Fibroblast of skin of abdomen (primary cell): ENCODE measurements at regions not wholly inside any gene's neighbourhood (a gene's known extent, or its start where the extent isn't known, plus 50 kb on each side); places are given as distances from the start of the nearest gene placed in this dataset.
A peak's percentile ranks its signal among the peaks of the same experiment; 100 is the strongest.

Source experiments
- DNase-seq: peaks from one replicate; pipeline ENCODE4 v3.0.0-alpha.2; 2013

DNA sequence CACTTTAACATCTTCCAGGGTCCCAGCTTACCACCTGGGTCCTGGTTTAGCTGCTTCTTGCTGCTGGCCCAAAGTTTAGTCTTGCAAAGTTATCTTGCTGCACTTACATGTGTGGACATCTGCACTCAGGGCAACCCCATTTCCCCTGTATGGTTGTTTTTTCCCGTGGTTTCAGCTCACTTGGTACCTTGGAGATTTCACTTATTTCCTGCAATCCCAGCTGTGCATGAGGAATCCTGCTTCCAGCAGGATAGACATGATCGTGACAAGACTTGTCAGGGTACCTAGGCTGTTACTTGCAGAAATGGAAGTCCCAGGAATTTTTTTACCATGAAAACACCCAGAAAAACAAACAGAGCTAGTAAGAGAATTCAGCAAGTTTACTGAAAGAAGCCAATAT, 95.9 kb upstream of the LEP start:
- no peak for DNase-seq

DNA sequence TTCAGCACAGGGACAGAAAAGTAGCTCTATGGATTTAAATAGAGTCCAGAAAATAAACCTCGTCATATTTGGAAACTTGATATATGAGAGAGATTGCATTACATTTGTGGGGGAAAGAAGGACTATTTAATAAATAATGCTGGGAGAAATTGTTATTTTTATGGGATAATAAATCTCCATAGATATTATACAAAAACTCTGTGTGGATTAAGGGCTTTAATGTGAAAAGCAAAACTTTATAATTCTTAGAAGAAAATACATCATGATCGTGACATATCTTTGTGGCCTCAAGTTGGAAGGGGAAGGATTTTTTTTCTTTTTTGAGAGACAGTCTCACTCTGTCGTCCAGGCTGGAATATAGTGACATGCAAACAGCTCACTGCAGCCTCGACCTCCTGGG, 95.0 kb upstream of the LEP start:
- no peak for DNase-seq

GRCh38 chr7:128148676-128149075, 92.4 kb upstream of the LEP start:
- no peak for DNase-seq

DNA sequence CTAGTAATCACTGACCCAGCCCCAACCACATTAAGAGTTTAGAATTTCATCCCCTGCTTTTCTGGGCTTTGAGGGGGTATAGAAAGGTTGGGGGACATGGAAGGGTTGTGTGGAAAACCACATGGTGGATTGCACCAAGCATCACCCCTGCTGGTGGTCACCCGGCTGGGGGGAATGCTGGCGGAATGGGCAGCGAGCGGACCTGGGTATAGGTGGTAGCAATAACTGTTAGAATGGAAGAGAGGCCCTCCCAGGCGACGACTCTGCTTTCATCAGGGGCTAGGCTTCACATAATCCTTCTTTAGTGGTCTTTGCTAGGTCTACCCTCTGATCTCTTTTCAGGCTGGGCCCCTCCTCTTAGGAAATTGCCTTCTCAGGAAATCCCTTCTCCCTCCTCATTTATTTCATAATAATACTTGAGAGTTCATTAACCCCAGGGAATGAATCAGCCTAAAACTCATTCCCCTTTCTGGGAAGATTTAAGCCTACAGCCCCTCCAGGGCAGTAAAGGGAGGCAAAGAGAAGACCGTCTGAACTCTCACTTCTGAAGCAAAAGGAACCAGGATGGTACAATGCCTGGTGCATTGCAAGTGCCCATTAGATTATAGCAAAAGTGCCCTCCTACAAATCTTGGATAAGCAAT, 90.7 kb upstream of the LEP start:
- no peak for DNase-seq

GRCh38 chr7:128151635-128152034, 89.4 kb upstream of the LEP start:
- no peak for DNase-seq

DNA sequence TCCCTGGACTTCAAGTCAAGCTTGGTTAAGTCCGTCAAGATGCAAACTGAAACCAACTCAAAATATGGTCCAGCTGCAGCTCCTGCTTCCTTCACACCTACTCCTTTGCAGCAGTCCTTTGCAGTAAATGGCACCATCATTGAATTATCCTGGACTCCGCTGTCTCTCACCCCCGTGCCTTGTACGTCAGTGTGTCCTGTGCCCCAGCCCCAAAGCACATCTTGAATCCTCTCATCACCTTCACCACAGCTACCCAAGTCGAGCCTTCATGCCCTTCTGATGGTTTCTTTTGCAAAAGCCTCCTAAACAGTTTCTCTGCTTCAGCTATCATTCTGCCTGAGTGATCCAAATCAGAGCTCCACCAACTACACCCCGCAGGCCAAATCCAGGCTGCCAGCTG, 88.4 kb upstream of the LEP start:
- DNase-seq, result no peak

GRCh38 chr7:128153436-128153835, 87.6 kb upstream of the LEP start:
- no peak for DNase-seq

- DNase-seq, result no peak
These were observed 86.6 kb upstream of the LEP start for GRCh38 chr7:128154504-128154903.

- DNase-seq, result no peak
These were observed 85.9 kb upstream of the LEP start for GRCh38 chr7:128155100-128155740.

DNA sequence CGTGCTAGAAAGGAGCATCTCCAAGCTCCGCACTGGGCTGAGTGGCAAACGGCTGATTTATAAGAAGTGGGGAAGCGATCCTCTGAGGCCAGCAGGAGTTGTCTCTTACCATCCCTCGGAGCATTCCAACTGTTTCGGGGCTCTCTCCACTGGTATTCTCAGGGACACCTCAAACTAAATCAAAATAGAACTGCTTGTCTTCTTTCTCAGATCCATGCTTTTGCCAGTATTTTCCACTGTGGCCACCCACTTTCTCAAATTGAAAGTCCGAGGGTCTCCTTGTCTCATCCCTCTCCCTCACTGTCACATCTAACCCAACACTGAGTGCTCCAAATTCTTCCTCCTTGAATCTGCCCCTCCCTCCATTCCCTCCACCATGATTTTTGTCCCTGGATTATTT, 83.2 kb upstream of the LEP start:
- no peak for DNase-seq

- no peak for DNase-seq
These were observed 82.7 kb upstream of the LEP start for GRCh38 chr7:128158370-128158769.

GRCh38 chr7:128160296-128160695, 80.8 kb upstream of the LEP start:
- DNase-seq, result no peak

DNA sequence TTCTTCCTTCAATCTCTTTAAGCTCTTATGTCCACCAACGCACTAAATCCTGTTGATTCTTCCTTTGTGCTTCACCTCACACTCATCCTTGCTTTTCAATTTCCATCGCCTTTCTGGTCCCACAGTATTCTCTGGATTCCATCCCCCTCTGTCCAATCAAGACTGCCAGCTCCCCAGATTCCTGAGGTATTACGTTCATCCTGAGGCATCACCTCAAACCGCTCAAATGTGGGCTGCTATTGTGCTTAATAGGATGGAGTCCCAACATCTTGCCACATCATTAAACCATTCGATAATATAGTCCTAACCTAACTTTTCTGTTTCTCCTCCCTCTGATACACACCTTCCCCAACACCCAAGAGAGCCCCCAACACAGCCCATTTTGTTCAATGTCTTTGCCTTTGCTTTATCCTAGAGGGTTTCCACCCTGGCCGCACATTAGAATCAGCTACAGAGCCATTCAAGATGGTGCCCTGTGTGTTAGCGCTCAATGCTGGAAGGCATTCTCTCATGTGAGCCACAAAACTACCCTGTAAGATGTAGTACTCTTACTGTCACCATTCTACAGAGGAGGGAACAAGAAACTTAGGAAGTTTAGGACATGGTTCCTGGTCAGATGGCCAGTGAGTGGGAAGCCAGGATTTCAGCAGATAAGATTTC, 79.5 kb upstream of the LEP start:
- DNase-seq, result no peak

DNA sequence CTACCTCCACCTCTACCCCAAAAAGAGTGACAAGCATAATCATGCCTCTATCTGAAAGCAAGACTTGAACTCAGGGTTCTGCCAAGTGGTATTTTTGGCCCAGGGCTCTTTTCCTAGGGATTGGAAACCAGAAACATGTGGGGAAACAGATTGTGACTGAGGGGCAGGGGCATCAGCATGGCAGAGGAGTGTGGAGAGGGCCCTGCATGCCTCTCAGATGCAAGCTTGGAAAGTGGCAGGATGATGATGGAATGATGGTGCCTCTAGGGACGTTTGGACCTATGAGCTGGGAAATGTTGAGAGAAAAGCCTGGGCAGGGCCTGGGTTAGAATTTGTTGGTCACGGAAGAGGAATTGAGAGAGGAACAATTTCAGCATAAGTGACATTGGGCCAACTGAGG, 78.4 kb upstream of the LEP start:
- no peak for DNase-seq

DNA sequence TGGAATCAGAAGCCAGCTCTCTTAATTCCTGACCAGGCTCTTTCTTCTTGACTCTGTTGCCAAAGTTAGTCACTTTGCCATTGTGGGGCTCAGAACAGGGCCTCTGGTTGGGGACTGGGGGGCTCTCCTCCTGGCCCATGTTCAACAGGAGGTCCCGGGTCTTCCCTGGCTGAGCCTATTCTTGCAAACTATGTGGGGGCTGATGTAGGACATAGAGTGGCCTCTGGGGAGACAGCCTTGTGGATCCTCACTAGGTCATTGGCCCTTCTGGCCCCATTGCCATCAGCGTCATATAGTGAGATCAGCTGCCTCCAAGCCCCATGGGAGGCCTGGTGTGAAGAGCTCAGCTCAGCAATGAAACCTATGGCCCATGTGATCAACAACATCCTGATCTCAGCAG, 77.6 kb upstream of the LEP start:
- DNase-seq, result no peak

GRCh38 chr7:128164061-128164954, 76.8 kb upstream of the LEP start:
- peak; percentile 47 for DNase-seq

DNA sequence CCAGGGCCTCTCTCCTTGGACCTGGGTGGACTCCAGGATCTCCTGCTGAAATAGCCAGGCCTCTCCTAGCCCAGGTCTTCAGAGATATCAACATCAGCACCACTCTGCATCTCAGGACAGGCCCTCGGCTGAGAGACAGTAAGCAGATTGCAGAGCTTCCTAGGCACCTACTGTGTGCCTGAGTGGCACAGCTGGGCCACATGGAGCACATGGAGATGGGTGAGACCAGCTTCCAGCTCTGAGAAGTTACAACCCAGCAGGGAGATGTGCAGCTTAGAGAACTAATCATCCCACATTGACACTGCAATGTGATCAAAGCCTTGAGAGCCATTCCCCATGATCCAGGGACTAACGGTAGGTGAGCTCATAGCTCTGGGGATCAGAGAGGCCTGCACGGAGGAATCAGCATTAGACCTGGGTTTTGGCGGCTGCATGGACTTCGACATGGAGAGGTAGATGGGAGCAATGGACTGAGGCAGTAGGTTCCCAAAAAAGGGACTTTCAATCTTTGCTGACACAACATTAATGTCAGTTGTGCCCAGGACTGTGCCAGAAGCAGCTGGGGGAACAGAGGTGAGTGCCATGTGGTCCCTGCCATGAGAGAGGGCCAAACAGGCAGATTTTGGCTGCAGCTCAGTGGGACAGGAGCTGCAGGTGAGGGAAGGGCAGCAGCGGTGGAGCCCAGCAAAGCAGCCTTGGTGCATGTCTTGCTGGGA, 76.0 kb upstream of the LEP start:
- DNase-seq, result no peak

- no peak for DNase-seq
These were observed 75.1 kb upstream of the LEP start for GRCh38 chr7:128165927-128166420.

DNA sequence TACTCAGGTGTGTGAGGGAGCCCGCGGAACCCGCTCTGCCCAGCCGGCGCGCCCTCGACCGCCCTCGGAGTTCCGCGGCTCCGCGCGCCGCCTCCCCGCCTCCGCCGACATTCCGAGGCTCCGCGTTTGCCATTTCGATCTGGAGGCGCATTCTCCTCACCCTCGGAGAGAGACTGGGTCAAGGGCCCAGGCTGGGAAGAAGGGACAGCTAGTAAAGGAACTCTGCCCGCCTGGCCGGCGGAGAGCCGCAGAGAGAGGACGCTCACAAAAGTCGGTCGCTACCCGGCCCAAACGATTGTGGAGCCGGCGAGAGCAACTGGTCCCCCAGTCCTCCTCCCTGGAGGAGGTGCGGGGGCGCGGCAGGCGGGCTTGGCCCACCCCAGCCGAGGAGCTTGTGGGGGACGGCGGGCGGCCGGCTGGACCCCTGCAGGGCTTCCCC, 74.5 kb upstream of the LEP start:
- no peak for DNase-seq

- peak; percentile 63 for DNase-seq
These were observed 73.9 kb upstream of the LEP start for GRCh38 chr7:128167042-128167701.

- DNase-seq, result no peak
These were observed 73.0 kb upstream of the LEP start for GRCh38 chr7:128167791-128168666.
